Activated naive CD8-positive, alpha-beta T cell treated with anti-CD3 and anti-CD28 coated beads, Interleukin-2, amount 50 U/mL, for 24 hours (primary cell): ENCODE measurements at regions not wholly inside any gene's neighbourhood (a gene's known extent, or its start where the extent isn't known, plus 50 kb on each side); places are given as distances from the start of the nearest gene placed in this dataset.

ENCODE experiments used
- ATAC-seq: fragments of 150-1000 bp; cut with Tn5 transposase; one replicate; pipeline ENCODE4 v1.10.0; 2021
- DNase-seq: peaks from one replicate; pipeline ENCODE4 v3.0.0; 2021
- H3K27ac Mint-ChIP-seq: one replicate; pipeline ENCODE4 v1.8.0; 2021; ENCODE audit warnings: mild to moderate bottlenecking, mixed read lengths
- H3K27me3 Mint-ChIP-seq: one replicate; pipeline ENCODE4 v1.8.0; 2021; ENCODE audit warnings: mixed read lengths
- H3K36me3 Mint-ChIP-seq: one replicate; pipeline ENCODE4 v1.8.0; 2021; ENCODE audit warnings: low read depth, mixed read lengths
- H3K4me1 Mint-ChIP-seq: one replicate; pipeline ENCODE4 v1.8.0; 2021; ENCODE audit warnings: mixed read lengths
- H3K4me3 Mint-ChIP-seq: one replicate; pipeline ENCODE4 v1.8.0; 2021; ENCODE audit warnings: mild to moderate bottlenecking, moderate library complexity, mixed read lengths
- H3K9me3 Mint-ChIP-seq: one replicate; pipeline ENCODE4 v1.8.0; 2021; ENCODE audit warnings: mixed read lengths

GRCh38 chr14:56027421-56027820 lies 90.8 kb upstream of the PELI2 start:
- DNase-seq, result no peak
- H3K9me3 Mint-ChIP-seq, result no peaks in the 10 kb centered on the region
- H3K27ac Mint-ChIP-seq, result no peak overlapping the region
- no peaks in the 10 kb centered on the region for H3K4me1 Mint-ChIP-seq
- H3K27me3 Mint-ChIP-seq, result peaks cover 26% of the 10 kb centered on the region
- no peak for ATAC-seq
- H3K4me3 Mint-ChIP-seq, result no peak overlapping the region
- H3K36me3 Mint-ChIP-seq, result no peaks in the 10 kb centered on the region

GRCh38 chr14:56027916-56028712 lies 90.1 kb upstream of the PELI2 start:
- DNase-seq (no peak), ATAC-seq (no peak)
- H3K4me1 Mint-ChIP-seq, result no peaks in the 10 kb centered on the region
- H3K27ac Mint-ChIP-seq, result no peak overlapping the region
- H3K36me3 Mint-ChIP-seq, result no peaks in the 10 kb centered on the region
- no peaks in the 10 kb centered on the region for H3K9me3 Mint-ChIP-seq
- no peak overlapping the region for H3K4me3 Mint-ChIP-seq
- H3K27me3 Mint-ChIP-seq, result peaks cover 26% of the 10 kb centered on the region

DNA sequence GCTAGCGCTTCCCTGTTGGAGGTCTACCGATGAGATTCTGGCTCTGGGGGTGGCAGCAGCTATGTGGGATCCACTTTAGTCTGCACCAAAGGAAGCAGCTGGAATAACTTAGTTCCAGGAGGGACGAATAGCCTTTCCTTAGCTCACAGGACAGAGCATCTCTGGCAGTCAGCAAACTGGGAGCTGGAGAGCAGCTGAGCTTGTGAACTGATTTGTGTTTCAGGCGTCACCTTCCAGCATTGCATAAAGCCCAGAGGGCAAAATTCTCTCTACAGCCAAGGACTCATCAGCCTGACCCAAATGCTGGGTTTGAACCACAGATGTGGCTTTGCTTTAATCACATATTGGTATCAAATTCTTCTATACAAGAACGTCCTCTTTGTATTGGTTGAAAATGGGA lies 81.9 kb upstream of the PELI2 start:
- Mint-ChIP-seq H3K36me3 (no peaks in the 10 kb centered on the region), H3K9me3 (no peaks in the 10 kb centered on the region), H3K27ac (no peak overlapping the region), H3K4me3 (no peak overlapping the region), H3K27me3 (peaks cover 7% of the 10 kb centered on the region), H3K4me1 (no peaks in the 10 kb centered on the region)
- ATAC-seq (no peak), DNase-seq (no peak)

GRCh38 chr14:56040121-56040520 lies 78.1 kb upstream of the PELI2 start:
- no peak overlapping the region for H3K27ac Mint-ChIP-seq
- no peaks in the 10 kb centered on the region for H3K36me3 Mint-ChIP-seq
- peaks cover 3% of the 10 kb centered on the region for H3K27me3 Mint-ChIP-seq
- H3K4me3 Mint-ChIP-seq, result no peak overlapping the region
- DNase-seq (no peak), ATAC-seq (no peak)
- H3K4me1 Mint-ChIP-seq, result no peaks in the 10 kb centered on the region
- no peaks in the 10 kb centered on the region for H3K9me3 Mint-ChIP-seq

DNA sequence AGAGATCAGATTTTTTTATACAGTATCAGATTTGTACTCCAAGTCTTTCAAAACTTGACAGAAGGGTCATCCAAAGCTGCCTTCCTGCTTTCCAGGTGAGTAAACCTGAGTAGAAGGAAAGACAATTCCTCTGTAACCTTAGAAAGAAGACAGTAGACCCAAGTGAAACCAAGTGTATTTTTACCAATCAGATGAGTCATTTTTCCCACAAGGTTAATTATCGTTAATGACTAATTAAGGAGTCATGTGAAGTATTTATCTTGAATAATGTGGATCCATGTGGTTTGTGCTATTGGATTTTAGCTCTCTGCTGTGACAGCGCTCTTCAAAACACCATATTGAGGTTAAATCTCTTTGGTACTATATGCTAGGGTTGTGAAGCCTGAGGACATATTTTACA lies 74.0 kb upstream of the PELI2 start:
- Mint-ChIP-seq H3K27me3 (no peaks in the 10 kb centered on the region), H3K36me3 (no peaks in the 10 kb centered on the region), H3K9me3 (no peaks in the 10 kb centered on the region), H3K4me3 (no peak overlapping the region), H3K27ac (no peak overlapping the region), H3K4me1 (no peaks in the 10 kb centered on the region)
- no peak for DNase-seq
- no peak for ATAC-seq

DNA sequence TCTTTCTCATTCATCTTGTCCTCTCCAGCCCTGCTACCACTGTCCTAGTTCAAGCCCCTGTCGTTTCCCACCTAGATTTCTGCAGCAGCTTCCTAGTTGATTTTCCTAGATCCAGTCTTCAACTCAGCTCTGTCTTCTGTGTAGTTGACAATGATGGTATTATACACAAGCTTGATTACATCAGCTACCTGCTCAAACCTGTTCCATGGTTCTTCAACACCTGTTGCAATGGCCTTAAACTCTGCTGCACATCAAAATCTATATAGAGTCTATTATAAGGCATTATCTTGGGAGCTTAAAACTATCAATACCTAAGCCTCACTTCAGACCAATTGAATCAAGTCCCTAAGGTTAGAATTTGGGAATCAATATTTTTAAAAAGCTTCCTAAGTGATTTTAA lies 71.7 kb upstream of the PELI2 start:
- H3K4me3 Mint-ChIP-seq, result no peak overlapping the region
- H3K9me3 Mint-ChIP-seq, result no peaks in the 10 kb centered on the region
- no peaks in the 10 kb centered on the region for H3K27me3 Mint-ChIP-seq
- no peak for ATAC-seq
- H3K36me3 Mint-ChIP-seq, result no peaks in the 10 kb centered on the region
- no peak for DNase-seq
- no peak overlapping the region for H3K27ac Mint-ChIP-seq
- no peaks in the 10 kb centered on the region for H3K4me1 Mint-ChIP-seq

DNA sequence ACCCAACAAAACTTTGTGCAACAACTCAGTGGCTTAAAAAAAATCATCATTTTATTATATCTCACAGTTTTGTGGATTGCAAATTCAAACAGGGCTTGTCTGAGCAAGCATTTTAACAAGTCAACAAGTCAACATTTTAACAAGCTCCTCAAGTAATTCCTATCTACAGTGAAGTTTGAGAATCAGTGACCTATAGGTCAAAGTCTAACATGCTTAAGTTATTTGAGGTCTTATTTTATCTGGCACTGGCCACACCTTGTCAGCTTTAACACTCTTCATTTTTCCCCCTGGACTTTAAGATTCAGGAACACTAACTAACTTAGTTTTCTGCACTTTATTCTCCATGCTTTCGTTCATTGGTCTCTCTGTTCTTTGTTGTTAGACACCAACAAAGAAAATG lies 71.2 kb upstream of the PELI2 start:
- no peak for ATAC-seq
- Mint-ChIP-seq H3K27ac (no peak overlapping the region), H3K27me3 (peaks cover 2% of the 10 kb centered on the region), H3K4me1 (no peaks in the 10 kb centered on the region), H3K9me3 (no peaks in the 10 kb centered on the region), H3K36me3 (no peaks in the 10 kb centered on the region), H3K4me3 (no peak overlapping the region)
- no peak for DNase-seq

DNA sequence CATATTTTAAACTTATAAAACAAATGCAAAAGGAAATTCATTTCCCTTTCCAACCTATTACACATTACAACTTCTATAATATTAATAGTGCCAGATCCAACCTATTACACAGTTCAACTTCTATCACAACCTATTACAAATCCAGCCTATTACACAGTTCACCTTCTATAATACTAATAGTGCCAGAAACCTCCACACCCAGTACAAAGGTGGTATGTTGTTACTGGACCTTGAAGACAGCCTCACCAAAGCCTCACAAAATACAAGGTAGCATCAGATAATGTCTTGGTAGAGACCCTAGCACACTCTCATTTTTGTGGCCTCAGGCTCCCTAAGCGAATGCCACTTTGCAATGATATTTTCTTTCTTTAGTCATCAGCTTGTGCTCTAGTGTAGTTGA lies 68.7 kb upstream of the PELI2 start:
- Mint-ChIP-seq H3K27me3 (peaks cover 4% of the 10 kb centered on the region), H3K9me3 (no peaks in the 10 kb centered on the region), H3K27ac (no peak overlapping the region), H3K4me1 (no peaks in the 10 kb centered on the region), H3K4me3 (no peak overlapping the region), H3K36me3 (no peaks in the 10 kb centered on the region)
- ATAC-seq (no peak), DNase-seq (no peak)

GRCh38 chr14:56055511-56055910 lies 62.7 kb upstream of the PELI2 start:
- no peak overlapping the region for H3K4me3 Mint-ChIP-seq
- no peaks in the 10 kb centered on the region for H3K9me3 Mint-ChIP-seq
- H3K36me3 Mint-ChIP-seq, result no peaks in the 10 kb centered on the region
- H3K27me3 Mint-ChIP-seq, result peaks cover 12% of the 10 kb centered on the region
- ATAC-seq (no peak), DNase-seq (no peak)
- no peak overlapping the region for H3K27ac Mint-ChIP-seq
- no peaks in the 10 kb centered on the region for H3K4me1 Mint-ChIP-seq

DNA sequence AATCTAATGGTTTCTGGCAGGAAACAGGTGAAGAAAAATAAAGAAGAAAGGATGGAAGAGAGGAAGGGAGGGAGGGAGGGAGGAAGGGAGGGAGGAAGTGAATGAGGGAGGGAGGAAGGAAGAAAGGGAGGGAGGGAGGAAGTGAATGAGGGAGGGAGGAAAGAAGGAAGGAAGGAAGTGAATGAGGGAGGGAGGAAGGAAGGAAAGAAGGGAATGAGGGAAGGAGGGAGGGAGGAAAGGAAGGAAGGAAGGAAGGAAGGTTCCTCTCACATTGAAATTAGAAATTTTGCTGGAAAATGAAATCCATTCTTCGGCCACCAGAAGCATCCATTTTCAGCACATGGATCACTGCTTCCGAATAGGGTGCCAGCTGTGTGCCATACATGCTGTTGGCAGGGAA lies 62.2 kb upstream of the PELI2 start:
- H3K36me3 Mint-ChIP-seq, result no peaks in the 10 kb centered on the region
- H3K27me3 Mint-ChIP-seq, result peaks cover 15% of the 10 kb centered on the region
- no peak overlapping the region for H3K4me3 Mint-ChIP-seq
- H3K9me3 Mint-ChIP-seq, result no peaks in the 10 kb centered on the region
- DNase-seq, result no peak
- ATAC-seq, result no peak
- no peaks in the 10 kb centered on the region for H3K4me1 Mint-ChIP-seq
- no peak overlapping the region for H3K27ac Mint-ChIP-seq

GRCh38 chr14:56057071-56057741 lies 61.0 kb upstream of the PELI2 start:
- no peak for DNase-seq
- H3K4me1 Mint-ChIP-seq, result no peaks in the 10 kb centered on the region
- ATAC-seq, result no peak
- H3K27ac Mint-ChIP-seq, result no peak overlapping the region
- H3K36me3 Mint-ChIP-seq, result no peaks in the 10 kb centered on the region
- no peaks in the 10 kb centered on the region for H3K9me3 Mint-ChIP-seq
- H3K4me3 Mint-ChIP-seq, result no peak overlapping the region
- peaks cover 15% of the 10 kb centered on the region for H3K27me3 Mint-ChIP-seq

DNA sequence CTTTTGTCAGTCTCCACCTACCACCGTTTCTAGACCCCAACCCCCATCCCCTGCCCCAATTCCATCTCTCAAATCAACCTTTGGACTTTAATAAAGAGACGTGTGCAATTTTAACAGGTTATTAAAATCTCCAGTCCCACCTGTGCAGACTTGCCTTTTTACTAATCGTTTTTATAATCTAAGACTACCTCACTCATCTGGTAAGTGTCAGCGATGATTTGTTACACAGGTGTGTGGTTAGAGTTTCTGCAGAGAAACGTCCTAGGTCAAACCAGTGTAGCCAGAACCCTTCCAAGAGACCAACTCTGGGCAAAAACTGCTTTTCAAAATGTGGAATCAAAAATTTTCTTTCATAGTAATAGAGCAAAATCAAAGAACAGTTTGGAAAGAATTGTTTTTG lies 60.4 kb upstream of the PELI2 start:
- H3K4me1 Mint-ChIP-seq, result no peaks in the 10 kb centered on the region
- DNase-seq, result no peak
- peaks cover 13% of the 10 kb centered on the region for H3K27me3 Mint-ChIP-seq
- H3K27ac Mint-ChIP-seq, result no peak overlapping the region
- H3K9me3 Mint-ChIP-seq, result no peaks in the 10 kb centered on the region
- no peaks in the 10 kb centered on the region for H3K36me3 Mint-ChIP-seq
- no peak overlapping the region for H3K4me3 Mint-ChIP-seq
- ATAC-seq, result no peak

GRCh38 chr14:56059054-56059453 lies 59.2 kb upstream of the PELI2 start:
- DNase-seq, result no peak
- H3K27ac Mint-ChIP-seq, result no peak overlapping the region
- ATAC-seq, result no peak
- H3K27me3 Mint-ChIP-seq, result peaks cover 13% of the 10 kb centered on the region
- H3K9me3 Mint-ChIP-seq, result no peaks in the 10 kb centered on the region
- H3K4me1 Mint-ChIP-seq, result no peaks in the 10 kb centered on the region
- H3K4me3 Mint-ChIP-seq, result no peak overlapping the region
- no peaks in the 10 kb centered on the region for H3K36me3 Mint-ChIP-seq

- H3K4me1 Mint-ChIP-seq, result no peaks in the 10 kb centered on the region
- no peak overlapping the region for H3K4me3 Mint-ChIP-seq
- no peaks in the 10 kb centered on the region for H3K9me3 Mint-ChIP-seq
- H3K27ac Mint-ChIP-seq, result no peak overlapping the region
- DNase-seq (no peak), ATAC-seq (no peak)
- H3K27me3 Mint-ChIP-seq, result peaks cover 11% of the 10 kb centered on the region
- no peaks in the 10 kb centered on the region for H3K36me3 Mint-ChIP-seq
Observed at GRCh38 chr14:56061051-56061450, 57.2 kb upstream of the PELI2 start.

GRCh38 chr14:56063131-56063530 lies 55.1 kb upstream of the PELI2 start:
- no peaks in the 10 kb centered on the region for H3K36me3 Mint-ChIP-seq
- H3K27me3 Mint-ChIP-seq, result peaks cover 8% of the 10 kb centered on the region
- DNase-seq (no peak), ATAC-seq (no peak)
- H3K27ac Mint-ChIP-seq, result no peak overlapping the region
- no peaks in the 10 kb centered on the region for H3K9me3 Mint-ChIP-seq
- H3K4me3 Mint-ChIP-seq, result no peak overlapping the region
- H3K4me1 Mint-ChIP-seq, result no peaks in the 10 kb centered on the region
